Gastrocnemius medialis (tissue), 4 donors: ENCODE measurements at regions not wholly inside any gene's neighbourhood (a gene's known extent, or its start where the extent isn't known, plus 50 kb on each side); places are given as distances from the start of the nearest gene placed in this dataset.

Experiments used
- ATAC-seq, 2 donors: fragments of 150-250 bp; one replicate each; pipeline ENCODE4 v1.9.1; 2016
- DNase-seq, 2 donors: peaks; one replicate each; pipeline ENCODE4 v3.0.0-alpha.2; 2019
- H3K27ac ChIP-seq, 4 donors: fragments of 200-600 bp; sonication (generic); 1 replicate in 1 of 4; 2 replicates in 3 of 4; pipeline ENCODE4 v1.5.1; 2016 to 2018; ENCODE audit warnings: mild to moderate bottlenecking in 2 of 4, moderate library complexity in 1 of 4
- H3K27me3 ChIP-seq, 3 donors: fragments of 200-600 bp; sonication (generic) in 2 of 3; 1 replicate in 1 of 3; 2 replicates in 2 of 3; pipeline versions ENCODE4 v1.5.1 to v1.6.0; 2016 to 2019; ENCODE audit warnings: mild to moderate bottlenecking in 1 of 3, moderate library complexity in 1 of 3
- H3K36me3 ChIP-seq, 2 donors: fragments of 200-600 bp; sonication (generic) in 1 of 2; one replicate each; pipeline ENCODE4 v1.5.1; 2017 to 2018
- H3K4me1 ChIP-seq, 2 donors: fragments of 200-600 bp; sonication (generic) in 1 of 2; one replicate each; pipeline ENCODE4 v1.5.1; 2016 to 2017; ENCODE audit warnings: mild to moderate bottlenecking in 2 of 2
- H3K4me3 ChIP-seq, 4 donors: fragments of 200-600 bp; sonication (generic) in 3 of 4; 1 replicate in 1 of 4; 2 replicates in 3 of 4; pipeline ENCODE4 v1.5.1; 2016 to 2019; ENCODE audit warnings: mild to moderate bottlenecking in 2 of 4
- H3K9me3 ChIP-seq, 3 donors: fragments of 200-600 bp; sonication (generic) in 2 of 3; 1 replicate in 1 of 3; 2 replicates in 2 of 3; pipeline ENCODE4 v1.5.1; 2016 to 2019
- POLR2A ChIP-seq, 2 donors: fragments of 450-650 bp; IDR thresholded peaks; one replicate each; pipeline ENCODE4 v1.6.1; 2017; ENCODE audit warnings: antibody characterized with exemption in 2 of 2, mild to moderate bottlenecking in 2 of 2, moderate library complexity in 2 of 2
- in situ Hi-C, 4 donors: fragments of 200-750 bp; cut with MboI; loops; one replicate each; pipeline versions ENCODE4 v1.15.0 to v1.8.0; 2017; ENCODE audit warnings: low sequenced_read_pairs in 4 of 4
- intact Hi-C: fragments of 100-400 bp; cut with DNase I; formaldehyde crosslinking; loops from one replicate; pipeline ENCODE4 v1.15.1; 2023; ENCODE audit warnings: low total_unique reads
- TF ChIP-seq, protein P1 (sequence below), 5 experiments: fragments of 450-650 bp in 3 of 5; fragments of 200-600 bp in 2 of 5; sonication (generic) in 2 of 5; IDR thresholded peaks in 4 of 5; conservative IDR thresholded peaks in 1 of 5; 1 replicate in 4 of 5; 2 replicates in 1 of 5; pipeline ENCODE4 v1.5.1; 2016 to 2019; ENCODE audit warnings: antibody characterized with exemption in 5 of 5, mild to moderate bottlenecking in 3 of 5, moderate library complexity in 3 of 5

GRCh38 chr4:176568238-176568637 lies 224.5 kb downstream of the VEGFC start:
- no peaks in the 10 kb centered on the region for H3K36me3 ChIP-seq
- in situ Hi-C loops (no loop called here), intact Hi-C loops (no loop called here)
- DNase-seq: no peak
- TF ChIP-seq POLR2A (IDR thresholded peaks at IDR 0.05): no peak
- TF ChIP-seq, protein P1, sequence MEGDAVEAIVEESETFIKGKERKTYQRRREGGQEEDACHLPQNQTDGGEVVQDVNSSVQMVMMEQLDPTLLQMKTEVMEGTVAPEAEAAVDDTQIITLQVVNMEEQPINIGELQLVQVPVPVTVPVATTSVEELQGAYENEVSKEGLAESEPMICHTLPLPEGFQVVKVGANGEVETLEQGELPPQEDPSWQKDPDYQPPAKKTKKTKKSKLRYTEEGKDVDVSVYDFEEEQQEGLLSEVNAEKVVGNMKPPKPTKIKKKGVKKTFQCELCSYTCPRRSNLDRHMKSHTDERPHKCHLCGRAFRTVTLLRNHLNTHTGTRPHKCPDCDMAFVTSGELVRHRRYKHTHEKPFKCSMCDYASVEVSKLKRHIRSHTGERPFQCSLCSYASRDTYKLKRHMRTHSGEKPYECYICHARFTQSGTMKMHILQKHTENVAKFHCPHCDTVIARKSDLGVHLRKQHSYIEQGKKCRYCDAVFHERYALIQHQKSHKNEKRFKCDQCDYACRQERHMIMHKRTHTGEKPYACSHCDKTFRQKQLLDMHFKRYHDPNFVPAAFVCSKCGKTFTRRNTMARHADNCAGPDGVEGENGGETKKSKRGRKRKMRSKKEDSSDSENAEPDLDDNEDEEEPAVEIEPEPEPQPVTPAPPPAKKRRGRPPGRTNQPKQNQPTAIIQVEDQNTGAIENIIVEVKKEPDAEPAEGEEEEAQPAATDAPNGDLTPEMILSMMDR (IDR thresholded peaks at IDR 0.05 in 4 of 5, conservative IDR thresholded peaks at IDR 0.05 in 1 of 5): no peak
- H3K9me3 ChIP-seq: no peaks in the 10 kb centered on the region
- H3K4me1 ChIP-seq: no peaks in the 10 kb centered on the region
- no peak overlapping the region for H3K4me3 ChIP-seq
- H3K27ac ChIP-seq: no peak overlapping the region
- no peaks in the 10 kb centered on the region for H3K27me3 ChIP-seq
- no peak for ATAC-seq

GRCh38 chr4:176569301-176569700 lies 223.4 kb downstream of the VEGFC start:
- H3K27ac ChIP-seq: no peak overlapping the region
- no peaks in the 10 kb centered on the region for H3K27me3 ChIP-seq
- in situ Hi-C loops: no loop called here
- DNase-seq (no peak), ATAC-seq (no peak)
- H3K4me1 ChIP-seq: no peaks in the 10 kb centered on the region
- H3K36me3 ChIP-seq: no peaks in the 10 kb centered on the region
- intact Hi-C loops: no loop called here
- TF ChIP-seq POLR2A (IDR thresholded peaks at IDR 0.05): no peak
- TF ChIP-seq, protein P1 (IDR thresholded peaks at IDR 0.05 in 4 of 5, conservative IDR thresholded peaks at IDR 0.05 in 1 of 5): no peak
- no peaks in the 10 kb centered on the region for H3K9me3 ChIP-seq
- no peak overlapping the region for H3K4me3 ChIP-seq

- Histone ChIP-seq H3K36me3 (no peaks in the 10 kb centered on the region), H3K27ac (no peak overlapping the region), H3K4me3 (no peak overlapping the region), H3K4me1 (no peaks in the 10 kb centered on the region), H3K9me3 (no peaks in the 10 kb centered on the region), H3K27me3 (no peaks in the 10 kb centered on the region)
- no peak for TF ChIP-seq POLR2A (IDR thresholded peaks at IDR 0.05)
- TF ChIP-seq, protein P1 (IDR thresholded peaks at IDR 0.05 in 4 of 5, conservative IDR thresholded peaks at IDR 0.05 in 1 of 5): no peak
- DNase-seq (no peak), ATAC-seq (no peak)
- in situ Hi-C loops (no loop called here), intact Hi-C loops (loop anchor here (10.0 kb wide), 1 partner anchor 224 kb away; the partner anchor contains the start of gene VEGFC)
Observed at GRCh38 chr4:176571206-176571605, 221.5 kb downstream of the VEGFC start.

DNA sequence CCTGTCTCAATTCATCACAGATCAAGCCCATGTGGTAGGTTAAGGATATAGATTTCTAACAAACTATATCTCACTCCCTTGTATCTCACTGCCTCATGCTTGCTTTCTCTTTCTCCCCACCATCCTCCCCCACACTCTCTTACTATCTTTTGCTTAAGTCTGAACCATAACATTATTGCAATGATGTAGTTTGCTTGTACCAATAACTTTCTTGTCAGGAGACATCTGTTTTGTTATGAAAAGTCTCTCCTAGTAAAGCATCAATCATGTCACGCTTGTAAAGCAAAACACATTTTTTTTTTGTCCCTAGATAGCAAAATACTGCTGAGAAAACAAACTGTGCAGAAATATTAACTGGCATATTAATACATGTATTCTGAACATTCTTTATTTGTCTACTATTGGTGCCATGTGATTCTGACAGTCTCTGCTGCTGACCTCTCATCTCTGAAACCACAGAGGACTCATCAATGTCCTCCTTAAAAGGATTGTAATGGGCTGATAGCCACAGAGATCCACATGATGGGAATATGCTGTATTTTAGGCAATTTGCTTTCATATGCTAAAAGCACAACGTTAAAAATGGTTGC lies 217.5 kb downstream of the VEGFC start:
- ATAC-seq: no peak
- in situ Hi-C loops: no loop called here
- intact Hi-C loops: loop anchor here (10.0 kb wide), 1 partner anchor 220 kb away; the partner anchor contains the start of gene VEGFC

More for the DNA sequence above, 217.5 kb downstream of the VEGFC start:
- H3K9me3 ChIP-seq: no peaks in the 10 kb centered on the region
- H3K27ac ChIP-seq: no peak overlapping the region
- no peaks in the 10 kb centered on the region for H3K36me3 ChIP-seq
- TF ChIP-seq, protein P1 (IDR thresholded peaks at IDR 0.05 in 4 of 5, conservative IDR thresholded peaks at IDR 0.05 in 1 of 5): no peak
- TF ChIP-seq POLR2A (IDR thresholded peaks at IDR 0.05): no peak
- no peak for DNase-seq
- H3K4me3 ChIP-seq: no peak overlapping the region
- H3K4me1 ChIP-seq: no peaks in the 10 kb centered on the region
- no peaks in the 10 kb centered on the region for H3K27me3 ChIP-seq
